ENCODE measurements at regions not wholly inside any gene's neighbourhood (a gene's known extent, or its start where the extent isn't known, plus 50 kb on each side); places are given as distances from the start of the nearest gene placed in this dataset.

DNA sequence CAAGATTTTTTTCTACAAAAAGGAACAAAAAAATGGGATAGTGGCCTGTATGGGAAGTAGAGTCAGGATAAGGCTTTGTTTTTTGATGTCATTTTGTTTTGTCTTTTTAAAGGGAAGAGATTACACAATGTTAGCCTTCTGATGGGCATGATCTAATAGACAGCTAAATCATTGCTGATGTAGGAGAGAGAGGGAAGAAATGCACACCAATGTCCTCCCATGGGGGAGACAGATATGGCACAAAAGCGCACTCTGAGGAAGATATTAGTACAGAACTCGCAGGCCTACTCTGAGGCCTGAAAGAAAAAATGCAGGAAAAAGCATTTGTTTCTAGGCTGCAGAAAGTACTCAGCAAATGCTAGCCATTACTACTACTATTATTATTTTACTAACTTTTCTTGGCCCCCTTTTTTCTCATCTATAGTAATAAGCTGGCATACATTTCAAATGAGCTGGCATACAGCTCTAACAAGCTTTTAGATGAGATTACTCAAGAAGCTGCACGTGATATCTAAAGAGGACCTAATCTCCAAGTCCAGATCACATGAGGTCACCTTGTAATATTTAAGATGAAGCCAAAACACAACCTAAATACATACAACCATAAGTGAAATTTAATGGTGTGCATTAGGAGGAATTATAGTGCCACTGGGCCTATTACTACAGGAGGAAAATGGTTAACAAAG is 269.4 kb upstream of the TANK start:
- Histone ChIP-seq H3K4me3 (ENCODE audit: insufficient read length, low read depth) (no peak overlapping the region), H3K27me3 (ENCODE audit: insufficient read depth, insufficient read length) (no peaks in the 10 kb centered on the region), H3K36me3 (ENCODE audit: insufficient read depth, insufficient read length, low read length) (no peaks in the 10 kb centered on the region), H3K9ac (ENCODE audit: insufficient read length, low read depth) (no peak overlapping the region), H3K4me1 (ENCODE audit: insufficient read depth, insufficient read length) (no peaks in the 10 kb centered on the region), H3K9me3 (ENCODE audit: insufficient read depth, low read length) (no peaks in the 10 kb centered on the region)
- TF ChIP-seq YY1 (IDR thresholded peaks at IDR 0.05; ENCODE audit: insufficient read depth, insufficient read length) (no peak), SUZ12 (IDR thresholded peaks at IDR 0.05; ENCODE audit: extremely low read depth, insufficient read depth, insufficient read length) (no peak), ZNF274 (IDR thresholded peaks at IDR 0.05; ENCODE audit: low read depth, low read length) (no peak)
- no peak for DNase-seq (ENCODE audit: low read depth, low spot score)

DNA sequence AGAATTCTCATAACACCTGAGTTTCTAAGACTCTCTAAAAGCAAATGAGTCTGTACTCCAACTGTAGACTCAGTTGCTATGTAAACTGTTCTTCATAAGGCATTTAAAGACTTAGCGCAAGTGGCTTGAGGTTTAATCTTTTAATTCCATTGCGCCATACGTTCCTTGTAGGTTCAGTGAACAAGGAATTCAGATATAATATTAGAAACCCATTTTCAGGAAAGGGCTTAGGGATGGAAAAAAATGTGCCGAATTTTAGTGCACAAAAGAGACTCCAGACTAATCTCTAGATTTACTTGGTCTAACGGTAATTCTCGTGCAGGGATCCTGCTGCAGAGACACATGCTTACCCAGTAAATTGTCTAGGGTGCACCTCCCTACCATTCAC is 268.9 kb upstream of the TANK start:
- no peak overlapping the region for H3K9ac ChIP-seq (ENCODE audit: insufficient read length, low read depth)
- TF ChIP-seq SUZ12 (IDR thresholded peaks at IDR 0.05; ENCODE audit: extremely low read depth, insufficient read depth, insufficient read length) (no peak), ZNF274 (IDR thresholded peaks at IDR 0.05; ENCODE audit: low read depth, low read length) (no peak), YY1 (IDR thresholded peaks at IDR 0.05; ENCODE audit: insufficient read depth, insufficient read length) (no peak)
- DNase-seq (ENCODE audit: low read depth, low spot score) = no peak
- no peak overlapping the region for H3K4me3 ChIP-seq (ENCODE audit: insufficient read length, low read depth)
- H3K9me3 ChIP-seq (ENCODE audit: insufficient read depth, low read length) = no peaks in the 10 kb centered on the region
- H3K4me1 ChIP-seq (ENCODE audit: insufficient read depth, insufficient read length) = no peaks in the 10 kb centered on the region
- no peaks in the 10 kb centered on the region for H3K27me3 ChIP-seq (ENCODE audit: insufficient read depth, insufficient read length)
- H3K36me3 ChIP-seq (ENCODE audit: insufficient read depth, insufficient read length, low read length) = no peaks in the 10 kb centered on the region

DNA sequence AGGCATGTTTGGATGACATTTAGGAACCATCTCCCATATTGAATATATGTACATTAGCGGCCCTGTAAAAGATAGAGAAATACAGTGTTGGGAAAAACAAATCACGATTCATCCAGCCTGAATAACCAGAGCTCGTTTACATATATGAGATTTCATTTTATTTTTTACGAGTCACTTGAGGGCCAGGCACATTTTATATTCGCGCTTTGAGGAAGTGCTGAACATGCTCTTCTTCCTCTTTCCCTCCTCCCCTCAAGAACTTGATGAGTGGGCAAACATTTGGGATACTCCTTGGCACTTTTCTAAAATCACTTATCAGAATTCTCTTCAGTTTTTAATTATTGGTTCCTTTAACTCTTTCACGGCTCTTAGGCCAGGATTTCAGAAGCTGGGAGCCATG is 268.0 kb upstream of the TANK start:
- Histone ChIP-seq H3K36me3 (ENCODE audit: insufficient read depth, insufficient read length, low read length) (no peaks in the 10 kb centered on the region), H3K9ac (ENCODE audit: insufficient read length, low read depth) (no peak overlapping the region)

DNA sequence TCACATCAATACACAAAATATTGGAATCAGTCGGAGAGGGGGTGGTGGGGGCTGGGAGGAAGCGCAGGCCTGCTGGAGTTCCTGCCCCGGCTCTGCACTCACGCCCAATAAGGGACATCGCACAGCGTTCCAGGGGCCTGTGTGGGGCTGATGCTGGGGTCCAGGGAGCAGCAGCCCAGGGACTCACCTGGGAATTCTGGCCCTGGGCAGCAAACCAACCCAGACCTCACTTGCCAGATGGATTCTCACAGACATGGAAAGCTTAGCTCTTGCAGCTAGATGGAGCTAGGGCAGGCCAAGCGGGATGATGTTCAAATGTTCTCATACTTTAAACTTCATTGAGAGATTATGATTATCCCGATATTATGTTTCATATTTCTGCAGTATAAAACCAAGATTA is 266.6 kb upstream of the TANK start:
- Histone ChIP-seq H3K27me3 (ENCODE audit: insufficient read depth, insufficient read length) (no peaks in the 10 kb centered on the region), H3K9ac (ENCODE audit: insufficient read length, low read depth) (no peak overlapping the region), H3K36me3 (ENCODE audit: insufficient read depth, insufficient read length, low read length) (no peaks in the 10 kb centered on the region), H3K4me3 (ENCODE audit: insufficient read length, low read depth) (no peak overlapping the region), H3K4me1 (ENCODE audit: insufficient read depth, insufficient read length) (no peaks in the 10 kb centered on the region), H3K9me3 (ENCODE audit: insufficient read depth, low read length) (no peaks in the 10 kb centered on the region)
- TF ChIP-seq ZNF274 (IDR thresholded peaks at IDR 0.05; ENCODE audit: low read depth, low read length) (no peak), SUZ12 (IDR thresholded peaks at IDR 0.05; ENCODE audit: extremely low read depth, insufficient read depth, insufficient read length) (no peak), YY1 (IDR thresholded peaks at IDR 0.05; ENCODE audit: insufficient read depth, insufficient read length) (no peak)
- DNase-seq (ENCODE audit: low read depth, low spot score) = no peak

More for the DNA sequence above, 268.0 kb upstream of the TANK start:
- no peak for DNase-seq (ENCODE audit: low read depth, low spot score)
- no peak for TF ChIP-seq YY1 (IDR thresholded peaks at IDR 0.05; ENCODE audit: insufficient read depth, insufficient read length)
- Histone ChIP-seq H3K4me1 (ENCODE audit: insufficient read depth, insufficient read length) (no peaks in the 10 kb centered on the region), H3K27me3 (ENCODE audit: insufficient read depth, insufficient read length) (no peaks in the 10 kb centered on the region), H3K4me3 (ENCODE audit: insufficient read length, low read depth) (no peak overlapping the region), H3K9me3 (ENCODE audit: insufficient read depth, low read length) (no peaks in the 10 kb centered on the region)

DNA sequence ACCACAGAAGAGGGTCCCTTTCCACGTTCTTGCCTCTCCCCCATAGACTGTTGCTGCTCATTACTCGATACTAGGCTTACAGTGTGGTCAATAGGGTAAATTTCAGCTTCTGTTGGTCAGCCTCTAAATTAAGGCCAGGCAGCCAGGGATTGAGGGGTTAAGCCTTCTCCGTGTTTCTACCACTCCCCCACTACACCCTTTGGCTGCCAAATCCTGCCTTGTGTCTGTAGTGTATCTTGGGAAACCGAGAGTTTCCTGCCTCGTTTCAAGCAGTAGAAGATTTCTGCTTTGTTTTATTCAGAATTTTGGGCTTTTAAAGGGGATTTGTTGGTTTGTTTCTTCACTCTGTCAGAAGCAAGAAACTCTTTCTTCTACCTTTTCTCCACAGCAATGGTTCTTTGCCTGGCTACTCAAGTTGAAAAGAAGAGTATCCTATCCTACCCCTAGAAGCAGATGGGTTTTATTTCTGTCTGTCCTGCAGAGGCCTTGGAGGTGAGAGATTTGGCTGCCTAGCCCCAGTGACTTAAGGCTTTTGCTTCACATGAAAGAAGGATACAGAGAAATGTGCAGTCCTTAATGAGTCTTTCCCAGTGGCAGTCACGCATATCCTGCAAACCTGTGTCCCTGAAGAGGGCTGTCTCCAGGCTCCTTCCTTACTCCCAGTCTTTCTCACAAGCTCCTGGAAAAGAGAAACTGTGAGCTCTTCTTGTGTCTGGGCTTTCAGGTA is 261.5 kb upstream of the TANK start:
- Histone ChIP-seq H3K27me3 (ENCODE audit: insufficient read depth, insufficient read length) (no peaks in the 10 kb centered on the region), H3K9me3 (ENCODE audit: insufficient read depth, low read length) (no peaks in the 10 kb centered on the region), H3K9ac (ENCODE audit: insufficient read length, low read depth) (no peak overlapping the region), H3K4me1 (ENCODE audit: insufficient read depth, insufficient read length) (no peaks in the 10 kb centered on the region), H3K36me3 (ENCODE audit: insufficient read depth, insufficient read length, low read length) (no peaks in the 10 kb centered on the region), H3K4me3 (ENCODE audit: insufficient read length, low read depth) (no peak overlapping the region)
- no peak for TF ChIP-seq SUZ12 (IDR thresholded peaks at IDR 0.05; ENCODE audit: extremely low read depth, insufficient read depth, insufficient read length)
- no peak for TF ChIP-seq ZNF274 (IDR thresholded peaks at IDR 0.05; ENCODE audit: low read depth, low read length)
- TF ChIP-seq YY1 (IDR thresholded peaks at IDR 0.05; ENCODE audit: insufficient read depth, insufficient read length) = no peak
- DNase-seq (ENCODE audit: low read depth, low spot score) = peak; percentile 8

DNA sequence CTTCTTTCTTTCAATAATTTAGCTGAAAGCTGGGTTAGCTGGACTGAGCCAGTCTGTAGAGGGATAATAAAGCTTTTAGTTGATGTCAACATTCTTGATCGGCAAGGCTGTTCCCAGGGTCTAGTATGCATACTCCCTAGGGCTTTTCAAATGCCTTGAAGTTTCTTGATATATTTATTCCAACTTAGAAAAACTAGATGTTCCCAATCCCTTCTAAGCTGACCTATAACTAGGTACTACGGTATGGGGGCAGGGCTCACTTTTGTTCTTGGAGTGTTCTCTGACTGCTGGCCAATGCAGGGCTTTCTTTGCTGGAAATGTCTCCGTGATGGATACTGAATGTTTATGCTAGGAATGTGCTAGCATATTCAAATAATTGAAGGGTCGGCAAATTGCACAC is 258.6 kb upstream of the TANK start:
- no peaks in the 10 kb centered on the region for H3K27me3 ChIP-seq (ENCODE audit: insufficient read depth, insufficient read length)
- no peaks in the 10 kb centered on the region for H3K9me3 ChIP-seq (ENCODE audit: insufficient read depth, low read length)
- H3K9ac ChIP-seq (ENCODE audit: insufficient read length, low read depth) = no peak overlapping the region
- no peak overlapping the region for H3K4me3 ChIP-seq (ENCODE audit: insufficient read length, low read depth)
- DNase-seq (ENCODE audit: low read depth, low spot score) = no peak
- TF ChIP-seq SUZ12 (IDR thresholded peaks at IDR 0.05; ENCODE audit: extremely low read depth, insufficient read depth, insufficient read length) (no peak), ZNF274 (IDR thresholded peaks at IDR 0.05; ENCODE audit: low read depth, low read length) (no peak), YY1 (IDR thresholded peaks at IDR 0.05; ENCODE audit: insufficient read depth, insufficient read length) (no peak)
- H3K4me1 ChIP-seq (ENCODE audit: insufficient read depth, insufficient read length) = no peaks in the 10 kb centered on the region
- no peaks in the 10 kb centered on the region for H3K36me3 ChIP-seq (ENCODE audit: insufficient read depth, insufficient read length, low read length)

DNA sequence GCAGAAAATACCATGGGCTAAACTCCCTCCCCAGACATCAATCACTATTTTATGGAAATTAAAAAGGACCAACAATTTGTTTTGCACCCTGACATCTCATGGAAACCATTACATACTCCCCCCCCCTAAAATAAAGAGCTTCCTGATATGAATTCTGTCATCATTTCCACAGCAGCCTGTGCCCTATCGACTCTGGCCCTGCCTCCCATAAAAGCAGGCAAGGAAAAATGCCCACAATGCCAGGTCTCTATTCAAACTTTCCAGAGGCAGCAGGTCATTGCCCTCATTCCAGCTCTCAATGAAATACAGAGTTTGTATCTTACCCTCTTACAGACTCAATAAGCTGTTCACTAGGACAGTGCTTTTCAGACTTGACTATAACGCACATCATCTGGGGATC is 254.4 kb upstream of the TANK start:
- no peaks in the 10 kb centered on the region for H3K9me3 ChIP-seq (ENCODE audit: insufficient read depth, low read length)
- no peaks in the 10 kb centered on the region for H3K36me3 ChIP-seq (ENCODE audit: insufficient read depth, insufficient read length, low read length)
- H3K27me3 ChIP-seq (ENCODE audit: insufficient read depth, insufficient read length) = no peaks in the 10 kb centered on the region
- H3K4me3 ChIP-seq (ENCODE audit: insufficient read length, low read depth) = no peak overlapping the region
- no peak for TF ChIP-seq ZNF274 (IDR thresholded peaks at IDR 0.05; ENCODE audit: low read depth, low read length)
- TF ChIP-seq YY1 (IDR thresholded peaks at IDR 0.05; ENCODE audit: insufficient read depth, insufficient read length) = no peak
- no peak for TF ChIP-seq SUZ12 (IDR thresholded peaks at IDR 0.05; ENCODE audit: extremely low read depth, insufficient read depth, insufficient read length)
- H3K9ac ChIP-seq (ENCODE audit: insufficient read length, low read depth) = no peak overlapping the region
- DNase-seq (ENCODE audit: low read depth, low spot score) = no peak
- H3K4me1 ChIP-seq (ENCODE audit: insufficient read depth, insufficient read length) = no peaks in the 10 kb centered on the region
